Loucy (cell line): ENCODE measurements at regions not wholly inside any gene's neighbourhood (a gene's known extent, or its start where the extent isn't known, plus 50 kb on each side); places are given as distances from the start of the nearest gene placed in this dataset.

Experiments used
- H2AFZ ChIP-seq: fragments of 200-600 bp; sonication (generic); 2 replicates; pipeline ENCODE4 v1.6.0; 2016; ENCODE audit warnings: antibody characterized with exemption, mild to moderate bottlenecking, low read length, moderate library complexity
- H3F3A ChIP-seq: fragments of 200-600 bp; 2 replicates; pipeline ENCODE4 v1.6.0; 2016; ENCODE audit warnings: antibody characterized with exemption, low read depth, mild to moderate bottlenecking
- H3K27me3 ChIP-seq: fragments of 200-600 bp; sonication (generic); 2 replicates; pipeline ENCODE4 v1.6.1; 2014; ENCODE audit warnings: low read length, mild to moderate bottlenecking; ENCODE audit not compliant: insufficient read depth, poor library complexity, severe bottlenecking
- H3K36me3 ChIP-seq: fragments of 200-600 bp; sonication (generic); 2 replicates; pipeline ENCODE4 v1.6.1; 2016; ENCODE audit warnings: low read length; ENCODE audit not compliant: insufficient read depth
- H3K4me1 ChIP-seq: fragments of 200-600 bp; sonication (generic); 2 replicates; pipeline ENCODE4 v1.5.1; 2014; ENCODE audit warnings: low read length, mild to moderate bottlenecking; ENCODE audit not compliant: insufficient read depth, poor library complexity, severe bottlenecking
- H3K4me2 ChIP-seq: fragments of 200-600 bp; sonication (generic); 2 replicates; pipeline ENCODE4 v1.6.0; 2014; ENCODE audit warnings: antibody characterized with exemption, low read length, low read depth, mild to moderate bottlenecking; ENCODE audit not compliant: poor library complexity, severe bottlenecking
- H3K4me3 ChIP-seq: fragments of 200-600 bp; sonication (generic); 2 replicates; pipeline ENCODE4 v1.5.1; 2014; ENCODE audit warnings: low read length, mild to moderate bottlenecking, mixed read lengths; ENCODE audit not compliant: poor library complexity, severe bottlenecking
- H3K79me2 ChIP-seq: fragments of 200-600 bp; sonication (generic); 2 replicates; pipeline ENCODE4 v1.6.1; 2014; ENCODE audit warnings: low read length; ENCODE audit not compliant: insufficient read depth
- H3K9ac ChIP-seq: fragments of 200-600 bp; sonication (generic); 2 replicates; pipeline ENCODE4 v1.6.0; 2014; ENCODE audit warnings: mild to moderate bottlenecking, low read depth, low read length, moderate library complexity; ENCODE audit not compliant: poor library complexity, severe bottlenecking
- H3K9me2 ChIP-seq: fragments of 200-600 bp; sonication (generic); replicated peaks from 2 replicates; pipeline ENCODE4 v1.6.1; 2016; ENCODE audit warnings: low read depth, low read length, mixed read lengths
- H3K9me3 ChIP-seq: fragments of 200-600 bp; sonication (generic); 2 replicates; pipeline ENCODE4 v1.6.1; 2014; ENCODE audit warnings: mild to moderate bottlenecking, antibody characterized with exemption, low read length, low read depth; ENCODE audit not compliant: insufficient read depth
- H4K20me1 ChIP-seq: fragments of 200-600 bp; sonication (generic); 2 replicates; pipeline ENCODE4 v1.6.0; 2014; ENCODE audit warnings: antibody characterized with exemption, low read length, mild to moderate bottlenecking; ENCODE audit not compliant: insufficient read depth, poor library complexity, severe bottlenecking
- EZH2phosphoT487 ChIP-seq: fragments of 200-600 bp; IDR thresholded peaks from 2 replicates; pipeline ENCODE4 v1.6.1; 2018; ENCODE audit warnings: antibody characterized with exemption, mild to moderate bottlenecking, moderate library complexity, borderline replicate concordance
- TF ChIP-seq, protein P1 (sequence below): fragments of 200-600 bp; sonication (generic); conservative IDR thresholded peaks from 2 replicates; pipeline ENCODE4 v1.5.1; 2014; ENCODE audit warnings: mild to moderate bottlenecking, antibody characterized with exemption, low read length

DNA sequence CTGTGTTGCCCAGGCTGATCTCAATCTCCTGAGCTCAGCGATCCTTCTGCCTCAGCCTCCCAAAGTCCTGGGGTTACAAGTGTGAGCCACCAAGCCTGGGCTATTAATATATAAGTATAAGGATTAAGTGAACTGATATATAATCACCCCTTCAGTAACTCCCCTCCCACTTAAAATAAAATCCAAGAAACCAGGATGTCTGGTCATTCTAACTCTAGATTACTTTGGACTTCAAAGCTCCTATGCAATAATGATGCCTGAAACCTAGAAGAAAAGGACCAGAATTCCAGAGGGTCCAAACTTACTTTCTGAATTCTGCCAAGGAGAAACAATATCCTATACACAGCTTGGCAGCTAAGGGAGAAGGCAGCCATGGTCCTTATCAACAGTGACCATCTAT lies 206.8 kb upstream of the ZNF217 start:
- Histone ChIP-seq H3K36me3 (no peaks in the 10 kb centered on the region), H3F3A (no peaks in the 10 kb centered on the region), H3K4me3 (no peak overlapping the region), H3K9me3 (no peaks in the 10 kb centered on the region), H2AFZ (no peak overlapping the region), H3K79me2 (no peaks in the 10 kb centered on the region), H3K4me2 (no peak overlapping the region), H4K20me1 (no peaks in the 10 kb centered on the region), H3K4me1 (no peaks in the 10 kb centered on the region), H3K27me3 (no peaks in the 10 kb centered on the region), H3K9me2 (no peaks in the 10 kb centered on the region), H3K9ac (no peak overlapping the region)
- TF ChIP-seq, protein P1, sequence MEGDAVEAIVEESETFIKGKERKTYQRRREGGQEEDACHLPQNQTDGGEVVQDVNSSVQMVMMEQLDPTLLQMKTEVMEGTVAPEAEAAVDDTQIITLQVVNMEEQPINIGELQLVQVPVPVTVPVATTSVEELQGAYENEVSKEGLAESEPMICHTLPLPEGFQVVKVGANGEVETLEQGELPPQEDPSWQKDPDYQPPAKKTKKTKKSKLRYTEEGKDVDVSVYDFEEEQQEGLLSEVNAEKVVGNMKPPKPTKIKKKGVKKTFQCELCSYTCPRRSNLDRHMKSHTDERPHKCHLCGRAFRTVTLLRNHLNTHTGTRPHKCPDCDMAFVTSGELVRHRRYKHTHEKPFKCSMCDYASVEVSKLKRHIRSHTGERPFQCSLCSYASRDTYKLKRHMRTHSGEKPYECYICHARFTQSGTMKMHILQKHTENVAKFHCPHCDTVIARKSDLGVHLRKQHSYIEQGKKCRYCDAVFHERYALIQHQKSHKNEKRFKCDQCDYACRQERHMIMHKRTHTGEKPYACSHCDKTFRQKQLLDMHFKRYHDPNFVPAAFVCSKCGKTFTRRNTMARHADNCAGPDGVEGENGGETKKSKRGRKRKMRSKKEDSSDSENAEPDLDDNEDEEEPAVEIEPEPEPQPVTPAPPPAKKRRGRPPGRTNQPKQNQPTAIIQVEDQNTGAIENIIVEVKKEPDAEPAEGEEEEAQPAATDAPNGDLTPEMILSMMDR = no peak
- no peak for TF ChIP-seq EZH2phosphoT487

DNA sequence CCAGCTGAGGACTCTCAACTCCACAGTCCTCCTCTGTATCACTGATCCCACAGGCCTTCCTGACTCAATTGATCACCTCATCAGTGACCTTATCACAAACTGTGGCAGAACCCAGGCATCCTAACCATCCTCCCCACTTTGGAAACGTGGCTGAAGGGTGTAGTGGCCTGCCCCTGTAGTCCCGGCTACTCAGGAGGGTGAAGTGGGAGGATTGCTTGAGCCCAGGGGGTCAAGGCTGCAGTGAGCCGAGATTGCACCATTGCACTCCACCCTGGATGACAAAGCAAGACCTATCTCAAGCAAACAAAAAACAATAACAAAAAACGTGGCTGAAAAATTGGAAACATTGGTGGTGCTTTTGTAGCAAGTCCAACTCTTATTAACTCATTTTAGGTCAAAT lies 203.4 kb upstream of the ZNF217 start:
- Histone ChIP-seq H3K9ac (no peak overlapping the region), H3K36me3 (no peaks in the 10 kb centered on the region), H3K4me2 (no peak overlapping the region), H3K9me2 (no peaks in the 10 kb centered on the region), H4K20me1 (no peaks in the 10 kb centered on the region), H3K79me2 (no peaks in the 10 kb centered on the region), H3K27me3 (no peaks in the 10 kb centered on the region), H3K4me1 (no peaks in the 10 kb centered on the region), H3K4me3 (no peak overlapping the region), H3F3A (no peaks in the 10 kb centered on the region), H3K9me3 (no peaks in the 10 kb centered on the region), H2AFZ (no peak overlapping the region)
- TF ChIP-seq EZH2phosphoT487 = no peak
- TF ChIP-seq, protein P1 = no peak

DNA sequence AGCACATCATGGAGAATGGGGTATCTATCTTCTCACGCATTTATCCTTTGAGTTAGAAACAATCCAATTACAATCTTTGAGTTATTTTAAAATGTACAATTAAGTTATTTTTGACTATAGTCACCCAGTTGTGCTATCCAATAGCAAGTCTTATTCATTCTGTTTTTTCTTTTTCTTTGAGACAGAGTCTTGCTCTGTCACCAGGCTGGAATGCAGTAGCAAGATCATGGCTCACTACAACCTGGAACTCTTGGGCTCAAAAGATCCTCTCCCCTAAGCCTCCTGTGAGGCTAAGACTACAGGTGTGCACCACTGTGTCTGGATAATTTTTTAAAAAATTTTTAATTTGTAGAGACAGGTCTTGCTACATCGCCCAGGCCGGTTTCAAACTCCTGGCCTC lies 201.5 kb upstream of the ZNF217 start:
- no peak overlapping the region for H2AFZ ChIP-seq
- H3K4me3 ChIP-seq = no peak overlapping the region
- no peaks in the 10 kb centered on the region for H3K36me3 ChIP-seq
- no peaks in the 10 kb centered on the region for H4K20me1 ChIP-seq
- H3K27me3 ChIP-seq = no peaks in the 10 kb centered on the region
- TF ChIP-seq, protein P1 = no peak
- TF ChIP-seq EZH2phosphoT487 = no peak
- H3K9me2 ChIP-seq = no peaks in the 10 kb centered on the region
- H3K79me2 ChIP-seq = no peaks in the 10 kb centered on the region
- H3K9me3 ChIP-seq = no peaks in the 10 kb centered on the region
- no peaks in the 10 kb centered on the region for H3F3A ChIP-seq
- no peak overlapping the region for H3K4me2 ChIP-seq
- H3K9ac ChIP-seq = no peak overlapping the region
- no peaks in the 10 kb centered on the region for H3K4me1 ChIP-seq
